ENCODE measurements at regions not wholly inside any gene's neighbourhood (a gene's known extent, or its start where the extent isn't known, plus 50 kb on each side); places are given as distances from the start of the nearest gene placed in this dataset.

DNA sequence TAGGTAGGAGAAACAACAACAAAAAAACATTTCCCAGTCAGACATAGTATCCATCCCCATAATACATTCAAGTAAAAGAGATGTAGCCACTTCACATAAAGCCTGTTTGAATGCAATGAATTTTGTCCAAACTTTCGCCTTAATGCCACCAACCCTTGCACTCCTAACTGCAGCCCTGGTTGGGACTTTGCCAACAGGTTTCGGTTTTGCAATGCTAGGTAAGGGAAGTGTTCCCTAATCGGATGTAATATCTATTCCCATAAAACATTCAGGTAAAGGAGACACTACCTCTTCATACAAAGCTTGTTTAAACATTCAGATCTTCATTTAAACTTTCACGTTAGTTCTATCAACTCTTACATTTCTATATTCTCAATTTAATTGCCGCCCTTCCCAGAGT, 336.1 kb downstream of the DRD1 start:
- Histone ChIP-seq H3K9me3 (peaks cover 17% of the 10 kb centered on the region), H3K4me3 (no peak overlapping the region), H3K4me1 (no peaks in the 10 kb centered on the region), H3K36me3 (no peaks in the 10 kb centered on the region), H4K20me1 (no peaks in the 10 kb centered on the region), H3K4me2 (no peak overlapping the region), H3K9ac (no peak overlapping the region), H3K27me3 (no peaks in the 10 kb centered on the region), H3K27ac (no peak overlapping the region)
- TF ChIP-seq Cebpa-rat (IDR thresholded peaks at IDR 0.05), result no peak

- H3K36me3 ChIP-seq, result no peaks in the 10 kb centered on the region
- no peaks in the 10 kb centered on the region for H3K4me1 ChIP-seq
- H3K9ac ChIP-seq, result no peak overlapping the region
- no peak overlapping the region for H3K4me3 ChIP-seq
- peaks cover 17% of the 10 kb centered on the region for H3K9me3 ChIP-seq
- no peaks in the 10 kb centered on the region for H3K27me3 ChIP-seq
- H3K27ac ChIP-seq, result no peak overlapping the region
- H3K4me2 ChIP-seq, result no peak overlapping the region
- TF ChIP-seq Cebpa-rat (IDR thresholded peaks at IDR 0.05), result no peak
- H4K20me1 ChIP-seq, result no peaks in the 10 kb centered on the region
These were observed 336.9 kb downstream of the DRD1 start for GRCh38 chr5:175107028-175107588.

GRCh38 chr5:175104677-175105076, 339.3 kb downstream of the DRD1 start:
- no peaks in the 10 kb centered on the region for H3K4me1 ChIP-seq
- no peak overlapping the region for H3K4me2 ChIP-seq

DNA sequence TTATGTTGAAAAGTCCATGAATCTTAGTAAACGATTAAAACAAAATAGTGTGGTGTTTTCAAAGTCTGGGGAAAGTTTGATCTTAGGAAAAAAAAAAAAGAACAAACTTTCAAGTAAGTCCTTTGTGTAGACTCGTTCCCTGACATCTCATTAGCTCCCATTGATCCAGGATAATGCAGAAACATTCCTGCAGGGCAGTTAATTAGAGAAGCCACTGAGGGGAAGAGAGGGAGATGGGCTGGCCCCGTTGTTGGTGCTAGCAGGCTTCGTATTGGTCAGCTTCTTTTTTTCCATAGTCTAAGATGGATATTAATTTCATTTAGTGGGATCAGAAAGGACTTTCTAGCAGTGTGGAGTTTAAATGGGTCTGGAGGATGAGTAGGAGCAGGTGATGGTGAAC, 340.2 kb downstream of the DRD1 start:
- TF ChIP-seq Cebpa-rat (IDR thresholded peaks at IDR 0.05), result no peak
- Histone ChIP-seq H4K20me1 (no peaks in the 10 kb centered on the region), H3K27me3 (no peaks in the 10 kb centered on the region), H3K4me2 (no peak overlapping the region), H3K9me3 (0 out of 2 replicates have a peak, but pooled peaks cover 1% of the 10 kb centered on the region), H3K9ac (no peak overlapping the region), H3K36me3 (no peaks in the 10 kb centered on the region), H3K4me1 (no peaks in the 10 kb centered on the region), H3K4me3 (no peak overlapping the region), H3K27ac (no peak overlapping the region)

More at GRCh38 chr5:175104677-175105076, 339.3 kb downstream of the DRD1 start:
- no peaks in the 10 kb centered on the region for H4K20me1 ChIP-seq
- H3K9me3 ChIP-seq, result peaks cover 10% of the 10 kb centered on the region
- no peak for TF ChIP-seq Cebpa-rat (IDR thresholded peaks at IDR 0.05)
- H3K27ac ChIP-seq, result no peak overlapping the region
- no peaks in the 10 kb centered on the region for H3K36me3 ChIP-seq
- H3K9ac ChIP-seq, result no peak overlapping the region
- no peaks in the 10 kb centered on the region for H3K27me3 ChIP-seq
- H3K4me3 ChIP-seq, result no peak overlapping the region

DNA sequence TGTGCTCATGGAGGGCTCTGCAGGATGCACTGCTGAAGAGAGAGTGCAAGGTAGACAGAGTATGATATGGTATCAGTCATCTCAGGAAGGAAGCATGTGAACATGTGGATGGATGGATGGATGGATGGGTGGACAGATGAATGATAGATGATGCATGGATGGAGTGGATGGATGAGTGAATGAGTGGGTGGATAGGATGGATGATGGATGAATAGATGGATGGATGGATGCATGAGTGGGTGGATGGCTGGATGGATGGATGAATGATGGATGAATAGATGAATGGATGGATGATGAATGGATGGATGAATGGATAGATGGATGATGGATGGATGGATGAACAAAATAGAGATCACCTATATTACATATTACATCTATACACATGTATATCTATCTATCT, 341.3 kb downstream of the DRD1 start:
- Histone ChIP-seq H3K27ac (no peak overlapping the region), H3K9ac (no peak overlapping the region), H3K4me1 (no peaks in the 10 kb centered on the region), H4K20me1 (no peaks in the 10 kb centered on the region), H3K27me3 (no peaks in the 10 kb centered on the region), H3K36me3 (no peaks in the 10 kb centered on the region), H3K4me3 (no peak overlapping the region), H3K4me2 (no peak overlapping the region), H3K9me3 (no peaks in the 10 kb centered on the region)
- no peak for TF ChIP-seq Cebpa-rat (IDR thresholded peaks at IDR 0.05)

GRCh38 chr5:175098301-175098700, 345.7 kb downstream of the DRD1 start:
- no peaks in the 10 kb centered on the region for H3K27me3 ChIP-seq
- TF ChIP-seq Cebpa-rat (IDR thresholded peaks at IDR 0.05), result no peak
- no peak overlapping the region for H3K4me2 ChIP-seq
- no peak overlapping the region for H3K4me3 ChIP-seq
- no peaks in the 10 kb centered on the region for H4K20me1 ChIP-seq
- no peak overlapping the region for H3K9ac ChIP-seq
- H3K9me3 ChIP-seq, result no peaks in the 10 kb centered on the region
- no peaks in the 10 kb centered on the region for H3K36me3 ChIP-seq
- H3K4me1 ChIP-seq, result no peaks in the 10 kb centered on the region
- no peak overlapping the region for H3K27ac ChIP-seq

DNA sequence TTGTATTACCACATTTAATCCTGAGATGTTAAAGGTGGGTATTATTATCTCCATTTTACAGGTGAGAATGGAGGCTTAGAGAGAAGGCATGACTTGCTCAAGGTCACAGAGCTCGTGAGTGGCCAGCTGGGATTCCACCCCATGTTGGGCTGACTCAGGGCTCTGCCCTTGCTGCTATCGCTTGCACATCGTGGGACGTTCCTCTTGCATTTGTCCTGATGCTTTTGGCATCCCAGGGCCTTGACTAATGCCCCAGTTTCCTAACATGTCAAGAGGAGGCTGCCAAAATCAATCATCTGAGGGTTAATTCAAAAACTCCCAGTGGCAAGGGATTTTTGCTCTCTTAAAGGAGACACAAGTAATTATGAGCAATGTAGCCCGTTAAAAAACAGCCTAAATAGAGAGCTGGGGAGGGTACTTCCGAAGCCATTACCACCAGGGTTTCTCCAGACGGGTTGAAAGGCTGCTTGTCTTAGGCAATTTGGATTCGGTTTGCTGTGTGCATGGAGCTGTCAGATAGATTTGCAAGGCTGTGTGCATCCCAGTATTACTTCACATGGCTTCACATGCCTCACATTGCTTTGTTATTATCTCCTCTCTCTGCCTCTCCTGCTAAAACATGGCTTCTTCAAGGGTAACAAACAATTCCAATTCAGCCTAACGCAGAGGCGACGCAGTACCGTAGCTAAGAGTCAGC, 347.4 kb downstream of the DRD1 start:
- Histone ChIP-seq H3K9me3 (no peaks in the 10 kb centered on the region), H3K27me3 (no peaks in the 10 kb centered on the region), H3K9ac (no peak overlapping the region), H4K20me1 (no peaks in the 10 kb centered on the region), H3K4me3 (no peak overlapping the region), H3K36me3 (no peaks in the 10 kb centered on the region), H3K27ac (no peak overlapping the region), H3K4me2 (no peak overlapping the region), H3K4me1 (no peaks in the 10 kb centered on the region)
- no peak for TF ChIP-seq Cebpa-rat (IDR thresholded peaks at IDR 0.05)

- no peaks in the 10 kb centered on the region for H3K9me3 ChIP-seq
- no peaks in the 10 kb centered on the region for H3K4me1 ChIP-seq
- no peaks in the 10 kb centered on the region for H4K20me1 ChIP-seq
- H3K36me3 ChIP-seq, result no peaks in the 10 kb centered on the region
- H3K27me3 ChIP-seq, result no peaks in the 10 kb centered on the region
- no peak overlapping the region for H3K27ac ChIP-seq
- no peak overlapping the region for H3K4me3 ChIP-seq
- no peak overlapping the region for H3K9ac ChIP-seq
- H3K4me2 ChIP-seq, result no peak overlapping the region
- TF ChIP-seq Cebpa-rat (IDR thresholded peaks at IDR 0.05), result no peak
These were observed 349.5 kb downstream of the DRD1 start for GRCh38 chr5:175094461-175094860.

GRCh38 chr5:175092691-175093090, 351.3 kb downstream of the DRD1 start:
- Histone ChIP-seq H3K27me3 (no peaks in the 10 kb centered on the region), H3K4me1 (no peaks in the 10 kb centered on the region), H3K27ac (no peak overlapping the region), H3K9ac (no peak overlapping the region), H3K36me3 (no peaks in the 10 kb centered on the region), H3K9me3 (no peaks in the 10 kb centered on the region), H4K20me1 (no peaks in the 10 kb centered on the region), H3K4me3 (no peak overlapping the region), H3K4me2 (no peak overlapping the region)
- TF ChIP-seq Cebpa-rat (IDR thresholded peaks at IDR 0.05), result no peak

DNA sequence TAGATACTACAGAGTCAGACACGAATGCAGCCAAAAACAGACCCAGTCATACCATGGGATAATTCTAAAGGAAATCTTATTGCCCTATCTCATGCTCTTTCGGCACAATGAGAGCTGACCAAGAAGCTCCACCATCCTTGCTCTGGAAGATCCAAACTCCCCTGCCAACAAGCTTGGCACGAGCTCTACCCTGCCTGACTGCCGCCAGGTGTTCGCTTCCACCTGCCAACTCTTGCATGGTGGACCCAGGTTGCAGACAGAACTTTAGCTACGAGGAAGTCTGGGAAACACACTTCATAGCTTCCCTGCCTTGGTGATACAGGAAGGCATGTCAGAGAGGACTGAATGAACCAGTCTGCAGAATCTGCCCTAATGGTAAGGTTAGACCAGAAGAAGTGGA, 355.0 kb downstream of the DRD1 start:
- no peak overlapping the region for H3K4me2 ChIP-seq
- H3K4me3 ChIP-seq, result no peak overlapping the region
- no peaks in the 10 kb centered on the region for H3K9me3 ChIP-seq
- H3K27ac ChIP-seq, result no peak overlapping the region
- TF ChIP-seq Cebpa-rat (IDR thresholded peaks at IDR 0.05), result no peak
- H3K4me1 ChIP-seq, result no peaks in the 10 kb centered on the region
- H4K20me1 ChIP-seq, result no peaks in the 10 kb centered on the region
- no peak overlapping the region for H3K9ac ChIP-seq
- no peaks in the 10 kb centered on the region for H3K36me3 ChIP-seq
- H3K27me3 ChIP-seq, result no peaks in the 10 kb centered on the region
